ENCODE measurements at regions not wholly inside any gene's neighbourhood (a gene's known extent, or its start where the extent isn't known, plus 50 kb on each side); places are given as distances from the start of the nearest gene placed in this dataset.
"Not testable (repeated sequence)": the region's sequence is repeated elsewhere in the genome, so short reads cannot be mapped to it uniquely, and the experiment has no call there.

DNA sequence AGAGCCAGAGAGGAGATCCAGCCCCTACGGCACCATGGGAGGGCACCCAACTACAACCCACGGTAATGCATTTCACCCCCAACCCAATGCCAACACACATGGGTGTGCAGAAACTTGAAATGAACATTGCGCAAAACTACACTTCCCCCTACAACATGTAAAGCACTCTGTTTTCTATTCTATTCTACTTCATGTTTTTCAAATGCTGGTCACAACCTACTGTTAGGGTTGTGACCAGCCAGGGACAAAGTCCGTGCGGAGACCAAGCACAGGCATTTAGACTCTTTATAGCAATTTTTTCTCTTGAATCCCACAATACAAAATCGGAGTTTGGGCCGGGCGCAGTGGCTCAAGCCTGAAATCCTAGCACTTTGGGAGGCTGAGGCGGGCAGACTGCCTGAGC is 90.6 kb downstream of the MRPL14 start:
- DNase-seq = no peak

GRCh38 chr6:44036196-44036595 is 91.1 kb downstream of the MRPL14 start:
- DNase-seq = no peak

- DNase-seq = no peak
Measured at GRCh38 chr6:44035621-44036020, 91.6 kb downstream of the MRPL14 start.

GRCh38 chr6:44034931-44035345 is 92.3 kb downstream of the MRPL14 start:
- no peak for DNase-seq

GRCh38 chr6:44034391-44034861 is 92.8 kb downstream of the MRPL14 start:
- no peak for DNase-seq

DNA sequence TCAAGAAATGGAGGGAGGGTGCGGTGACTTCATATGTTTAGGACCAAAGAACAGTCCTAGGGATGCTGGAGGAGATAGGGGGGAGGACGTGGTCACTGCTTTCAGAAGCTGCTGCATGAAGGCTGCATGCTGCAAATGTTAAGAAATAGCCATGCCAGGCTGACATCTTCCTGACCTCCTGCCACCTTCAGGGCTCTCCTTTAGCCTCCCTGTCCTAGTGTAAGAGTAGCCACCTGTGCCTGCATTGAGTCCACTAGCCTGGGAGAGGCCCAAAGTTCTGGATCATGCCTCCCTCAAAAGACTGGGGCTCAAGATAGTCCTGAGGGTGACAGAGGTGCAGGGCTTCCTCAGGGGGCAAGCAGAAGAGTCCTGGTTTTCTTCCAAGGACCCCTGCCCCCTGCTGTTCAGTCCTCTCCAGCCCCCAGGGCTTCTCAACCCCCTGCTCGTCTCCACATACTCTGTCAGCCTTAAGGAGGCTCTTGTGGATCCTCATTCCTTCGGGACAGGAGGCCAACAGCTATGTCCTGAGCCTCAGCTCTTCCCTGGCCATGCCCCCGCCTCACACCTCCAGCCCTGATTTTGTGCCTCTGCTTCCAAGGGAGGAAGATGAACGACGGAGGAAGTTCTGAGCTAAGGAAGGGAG is 96.3 kb downstream of the MRPL14 start:
- no peak for DNase-seq

GRCh38 chr6:44029444-44030185 is 97.6 kb downstream of the MRPL14 start:
- DNase-seq = no peak

GRCh38 chr6:44028789-44029310 is 98.4 kb downstream of the MRPL14 start:
- DNase-seq = no peak

GRCh38 chr6:44025226-44025625 is 102.0 kb downstream of the MRPL14 start:
- DNase-seq = no peak

GRCh38 chr6:44024574-44025219 is 102.6 kb downstream of the MRPL14 start:
- DNase-seq = peak in 1 of 2 donors; percentile 27

DNA sequence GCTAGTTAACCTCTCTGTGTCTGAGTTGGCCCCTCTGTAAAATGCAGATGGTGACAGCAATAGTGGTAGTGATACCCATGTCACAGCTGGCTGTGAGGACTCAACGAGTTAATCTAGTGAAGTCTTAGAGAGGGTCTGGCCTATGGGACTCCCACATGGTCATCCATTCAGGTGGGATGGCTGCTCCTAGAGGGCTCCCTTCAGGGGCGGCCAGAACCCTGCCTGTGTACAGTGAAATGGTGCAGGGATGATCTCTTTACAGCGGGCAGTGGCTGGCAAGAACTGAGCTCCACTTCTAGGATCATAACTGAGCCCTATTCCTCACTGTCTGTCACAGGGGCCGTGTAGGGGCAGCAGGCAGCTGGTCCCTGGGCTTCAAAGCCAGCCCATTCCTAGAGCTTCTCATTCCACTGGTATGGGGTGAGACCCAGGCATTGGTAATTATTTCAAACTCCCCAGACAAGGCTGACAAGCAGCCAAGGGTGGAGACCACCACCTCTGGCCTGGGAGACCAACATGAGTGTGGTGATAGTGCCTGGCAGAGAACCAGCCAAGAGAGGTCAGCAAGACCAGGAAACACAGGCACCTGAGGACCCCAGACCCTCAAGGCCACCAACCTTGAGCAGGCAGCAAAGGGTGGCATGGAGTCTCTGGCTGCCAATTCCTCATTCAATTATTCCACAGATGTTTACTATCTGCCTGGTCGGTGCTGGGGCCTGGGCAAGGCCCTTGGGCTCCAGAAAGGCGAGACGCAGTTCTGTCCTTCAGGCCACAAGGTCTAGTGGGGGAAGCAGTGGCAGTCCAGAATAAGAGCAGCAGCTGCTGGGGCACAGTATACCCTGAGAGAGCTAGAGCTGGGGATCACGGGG is 103.4 kb downstream of the MRPL14 start:
- DNase-seq = no peak

- DNase-seq = no peak
Measured at GRCh38 chr6:44022671-44023352, 104.4 kb downstream of the MRPL14 start.

DNA sequence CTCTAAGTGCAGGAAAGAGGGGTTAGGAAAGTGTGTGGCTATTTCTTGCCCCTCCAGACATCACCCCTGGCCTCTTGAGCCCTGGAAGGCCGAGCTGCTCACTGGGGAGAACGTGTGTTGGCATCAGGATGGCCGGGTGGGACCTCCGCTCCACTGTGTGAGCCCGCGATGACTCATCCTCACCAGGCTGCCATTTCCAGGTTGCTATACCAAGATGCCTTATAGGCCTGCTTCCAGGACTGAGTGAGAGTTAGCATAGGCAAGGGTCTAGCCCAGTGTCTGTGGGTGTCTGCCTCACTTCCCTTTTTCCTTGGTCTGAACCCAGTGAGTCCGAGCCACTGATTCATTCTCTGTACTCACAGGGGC is 105.0 kb downstream of the MRPL14 start:
- DNase-seq = no peak

- DNase-seq = no peak
Measured at GRCh38 chr6:44021589-44022295, 105.5 kb downstream of the MRPL14 start.

DNA sequence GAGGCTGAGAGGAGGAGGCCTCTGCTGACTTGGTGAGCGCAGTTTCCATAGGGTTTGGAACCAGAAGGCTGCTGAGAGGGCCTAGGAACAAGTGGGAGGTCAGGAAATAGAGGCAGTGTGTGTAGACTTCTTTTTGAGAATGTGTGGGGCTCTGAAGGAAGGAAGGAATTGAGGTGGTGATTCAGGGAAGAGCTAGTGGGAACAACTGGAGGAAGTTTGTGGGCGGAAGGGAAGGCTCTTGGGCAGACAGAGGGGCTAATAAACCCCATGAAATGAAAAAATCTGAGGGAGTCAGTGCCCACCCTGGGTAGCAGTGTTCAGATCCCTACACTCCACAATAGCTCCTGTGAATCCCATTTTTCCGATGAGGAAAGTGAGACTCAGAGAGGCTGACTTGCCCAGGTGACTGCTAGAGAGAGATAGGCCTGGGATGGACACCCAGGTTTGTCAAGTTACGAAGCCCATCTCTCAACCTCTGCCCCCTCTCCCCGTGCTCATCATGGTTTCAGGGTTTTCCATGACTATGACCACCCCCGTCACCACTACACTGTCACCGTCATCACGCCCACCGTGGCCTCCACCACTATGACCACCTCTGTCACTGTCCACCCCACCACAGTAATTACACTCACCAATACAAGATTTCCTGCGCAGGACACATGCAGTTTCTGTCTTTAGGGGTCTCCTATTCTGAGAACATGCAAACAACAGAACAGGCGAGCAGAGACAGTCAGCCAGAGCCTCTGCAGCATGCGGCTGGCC is 106.4 kb downstream of the MRPL14 start:
- no peak for DNase-seq

GRCh38 chr6:44020148-44020547 is 107.1 kb downstream of the MRPL14 start:
- no peak for DNase-seq

DNA sequence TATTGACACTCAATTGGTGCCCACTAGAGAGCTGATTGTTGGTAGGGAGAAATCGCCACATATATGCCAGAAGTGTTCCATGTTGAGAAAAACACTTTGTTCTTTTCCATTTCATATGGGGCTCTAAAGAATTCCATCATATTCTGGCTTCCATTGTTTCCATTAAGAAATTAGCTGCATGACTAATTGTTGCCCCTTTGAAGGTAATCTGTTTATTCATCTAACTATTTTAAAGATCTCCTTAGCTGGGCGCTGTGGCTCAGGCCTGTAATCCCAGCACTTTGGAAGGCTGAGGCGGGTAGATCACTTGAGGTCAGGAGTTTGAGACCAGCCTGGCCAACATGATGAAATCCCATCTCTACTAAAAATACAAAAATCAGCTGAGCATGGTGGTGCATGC is 109.9 kb downstream of the MRPL14 start:
- not testable (repeated sequence) for DNase-seq

DNA sequence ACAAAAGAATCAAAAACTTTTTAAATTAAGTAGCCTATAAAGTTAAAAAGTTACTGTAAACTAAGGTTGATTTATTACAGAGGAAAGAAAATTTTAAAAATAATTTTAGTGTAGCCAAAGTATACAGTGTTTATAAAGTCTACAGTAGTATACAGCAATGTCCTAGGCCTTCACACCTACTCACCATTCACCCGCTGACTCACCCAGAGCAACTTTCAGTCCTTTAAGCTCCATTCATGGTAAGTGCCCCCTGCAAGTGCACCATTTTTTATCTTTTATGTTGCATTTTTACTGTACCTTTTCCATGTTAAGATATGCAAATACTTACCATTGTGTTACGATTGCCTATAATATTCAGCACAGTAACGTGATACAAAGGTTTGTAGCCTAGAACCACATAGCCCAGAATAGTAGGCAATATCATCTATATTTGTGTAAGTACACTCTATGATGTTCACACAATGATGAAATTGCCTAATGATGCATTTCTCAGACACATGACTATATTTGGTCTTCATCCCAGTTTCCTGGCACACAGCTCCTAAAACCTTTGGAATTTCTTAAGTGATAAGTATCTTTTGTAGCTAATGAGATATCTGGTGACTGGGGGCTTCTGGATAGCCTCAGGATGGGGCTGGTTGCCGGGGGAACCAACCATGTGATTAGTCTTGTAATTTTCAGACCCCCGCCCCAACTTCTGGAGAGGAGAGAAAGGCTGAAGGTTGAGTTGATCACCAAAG is 111.0 kb downstream of the MRPL14 start:
- DNase-seq = no peak

DNA sequence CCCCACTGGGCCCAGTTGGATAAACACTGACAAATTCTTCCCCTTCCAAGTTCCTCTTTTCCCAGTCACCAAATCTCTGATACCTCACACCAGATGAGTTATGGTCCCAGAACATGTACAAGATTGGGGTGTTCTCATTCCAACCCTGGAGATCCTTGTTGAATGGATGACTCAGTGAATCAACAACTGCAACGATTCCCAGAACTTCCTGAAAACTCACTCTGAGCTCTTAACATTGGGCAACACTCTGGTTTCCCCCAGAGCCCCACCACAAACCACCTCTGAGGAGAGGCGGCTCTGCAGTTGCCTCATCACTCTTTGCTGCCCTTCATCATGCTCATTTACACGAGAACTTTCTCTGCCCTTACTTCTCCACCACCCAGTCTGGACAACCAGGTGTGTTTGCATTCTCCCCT is 115.2 kb downstream of the MRPL14 start:
- DNase-seq = peak in 1 of 2 donors; percentile 19

DNA sequence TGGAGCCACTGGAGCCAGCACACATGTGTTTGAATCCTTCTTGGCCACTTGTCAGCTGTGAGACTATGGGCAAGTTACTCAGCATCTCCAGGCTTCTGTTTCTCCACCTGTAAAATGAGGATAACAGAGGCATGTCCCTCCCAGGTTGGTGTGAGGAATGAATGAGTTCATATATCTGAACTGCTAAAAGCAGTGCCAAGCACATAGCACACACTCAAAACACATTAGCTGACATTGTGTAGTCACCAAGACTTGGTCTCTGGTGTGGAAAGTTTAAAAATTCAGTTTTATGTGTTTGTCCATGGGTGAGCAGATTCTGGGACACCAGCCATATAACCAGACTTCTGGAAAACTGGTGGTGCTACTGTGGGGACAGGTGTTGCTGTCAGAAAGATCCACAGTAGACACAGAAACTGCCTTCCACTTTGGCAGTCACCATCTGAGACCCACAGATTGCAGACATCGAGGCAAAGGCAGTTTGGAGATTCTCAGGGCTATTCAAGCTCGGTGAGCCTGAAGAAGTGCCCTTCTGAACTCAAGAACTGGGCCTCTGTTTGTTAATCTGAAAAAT is 115.8 kb downstream of the MRPL14 start:
- no peak for DNase-seq

Measured in bone marrow (tissue), 2 donors.